GM06990 (cell line): ENCODE measurements at regions not wholly inside any gene's neighbourhood (a gene's known extent, or its start where the extent isn't known, plus 50 kb on each side); places are given as distances from the start of the nearest gene placed in this dataset.
"Not testable (repeated sequence)": the region's sequence is repeated elsewhere in the genome, so short reads cannot be mapped to it uniquely, and the experiment has no call there.

Experiments
- DNase-seq: peaks from one replicate; pipeline ENCODE4 v3.0.0-alpha.2; 2011; ENCODE audit not compliant: insufficient read length; ENCODE audit errors: extremely low read depth
- H3K27me3 ChIP-seq: replicated peaks from 2 replicates; pipeline ENCODE4 v1.6.0; 2011; ENCODE audit warnings: low read length; ENCODE audit not compliant: control insufficient read depth, insufficient read depth
- H3K36me3 ChIP-seq: 2 replicates; pipeline ENCODE4 v1.5.1; 2011; ENCODE audit warnings: low read length; ENCODE audit not compliant: control insufficient read depth, insufficient read depth
- H3K4me3 ChIP-seq: replicated peaks from 2 replicates; pipeline ENCODE4 v1.5.1; 2011; ENCODE audit warnings: low read depth, mild to moderate bottlenecking, control low read depth, low read length
- CTCF ChIP-seq: IDR thresholded peaks from 2 replicates; pipeline ENCODE4 v1.5.1; 2011; ENCODE audit warnings: low read length, control low read depth, mild to moderate bottlenecking, inconsistent platforms; ENCODE audit not compliant: insufficient read depth, poor library complexity, severe bottlenecking

DNA sequence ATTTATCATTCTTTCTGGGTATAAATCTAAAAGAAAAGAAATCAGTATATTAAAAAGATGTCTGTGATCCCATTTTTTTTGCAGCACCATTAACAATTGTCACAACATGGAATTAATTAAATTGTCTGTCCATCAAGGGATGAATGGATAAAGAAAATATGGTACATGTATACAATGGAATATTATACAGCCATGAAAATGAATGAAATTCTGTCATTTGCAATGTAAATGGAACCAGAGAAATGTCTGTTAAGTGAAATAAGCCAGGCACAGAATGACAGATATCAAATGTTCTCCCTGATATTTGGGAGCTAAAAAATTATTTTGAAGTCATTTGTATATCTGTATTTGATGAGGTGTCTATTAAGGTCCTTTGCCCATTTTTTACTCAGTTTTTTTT is 77.1 kb upstream of the NDST4 start:
- H3K27me3 ChIP-seq = no peaks in the 10 kb centered on the region
- TF ChIP-seq CTCF = no peak
- no peak overlapping the region for H3K4me3 ChIP-seq
- no peaks in the 10 kb centered on the region for H3K36me3 ChIP-seq
- DNase-seq = no peak

- Histone ChIP-seq H3K4me3 (no peak overlapping the region), H3K36me3 (no peaks in the 10 kb centered on the region), H3K27me3 (no peaks in the 10 kb centered on the region)
- DNase-seq = no peak
- TF ChIP-seq CTCF = no peak
These were observed 73.7 kb upstream of the NDST4 start for GRCh38 chr4:115187136-115187535.

- not testable (repeated sequence) for H3K4me3 ChIP-seq, H3K36me3 ChIP-seq, H3K27me3 ChIP-seq, DNase-seq
These were observed 66.1 kb upstream of the NDST4 start for GRCh38 chr4:115179438-115180062.

DNA sequence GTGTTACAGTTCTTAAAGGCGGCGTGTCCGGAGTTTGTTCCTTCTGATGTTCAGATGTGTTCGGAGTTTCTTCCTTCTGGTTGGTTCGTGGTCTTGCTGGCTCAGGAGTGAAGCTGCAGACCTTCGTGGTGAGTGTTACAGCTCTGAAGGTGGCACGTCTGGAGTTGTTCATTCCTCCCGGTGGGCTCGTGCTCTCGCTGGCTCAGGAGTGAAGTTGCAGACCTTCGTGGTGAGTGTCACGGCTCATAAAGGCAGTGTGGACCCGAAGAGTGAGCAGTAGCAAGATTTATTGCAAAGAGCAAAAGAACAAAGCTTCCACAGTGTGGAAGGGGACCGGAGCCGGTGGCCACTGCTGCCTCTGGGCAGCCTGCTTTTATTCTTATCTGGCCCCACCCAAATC is 65.3 kb upstream of the NDST4 start:
- H3K36me3 ChIP-seq, DNase-seq, H3K27me3 ChIP-seq, H3K4me3 ChIP-seq: not testable (repeated sequence)

GRCh38 chr4:115171220-115171619 is 57.8 kb upstream of the NDST4 start:
- H3K4me3 ChIP-seq = no peak overlapping the region
- no peaks in the 10 kb centered on the region for H3K36me3 ChIP-seq
- DNase-seq = no peak
- no peaks in the 10 kb centered on the region for H3K27me3 ChIP-seq
- no peak for TF ChIP-seq CTCF

- no peak for DNase-seq
- TF ChIP-seq CTCF = no peak
- H3K36me3 ChIP-seq = no peaks in the 10 kb centered on the region
- no peaks in the 10 kb centered on the region for H3K27me3 ChIP-seq
- H3K4me3 ChIP-seq = no peak overlapping the region
These were observed 52.1 kb upstream of the NDST4 start for GRCh38 chr4:115165503-115165902.
